Astrocyte (in vitro differentiated cells and primary cell): ENCODE measurements at regions not wholly inside any gene's neighbourhood (a gene's known extent, or its start where the extent isn't known, plus 50 kb on each side); places are given as distances from the start of the nearest gene placed in this dataset.

Source experiments
- DNase-seq: peaks from one replicate; pipeline ENCODE4 v3.0.0-alpha.2; 2010; ENCODE audit warnings: low read depth
- FAIRE-seq: peaks from 2 replicates; lab custom pipeline; 2011; peaks lifted over from hg19 to GRCh38; lab: Jason Lieb, UNC
- H2AFZ ChIP-seq: 2 replicates; pipeline ENCODE4 v1.6.0; 2012; ENCODE audit warnings: low read depth, low read length, inconsistent platforms
- H3K27ac ChIP-seq: 2 replicates; pipeline ENCODE4 v1.5.1; 2011; ENCODE audit warnings: low read depth, low read length, inconsistent platforms
- H3K27me3 ChIP-seq: 2 replicates; pipeline ENCODE4 v1.6.0; 2011; ENCODE audit warnings: low read length, inconsistent platforms; ENCODE audit not compliant: insufficient read depth
- H3K36me3 ChIP-seq: 2 replicates; pipeline ENCODE4 v1.5.1; 2011; ENCODE audit warnings: low read length, inconsistent platforms; ENCODE audit not compliant: insufficient read depth
- H3K4me1 ChIP-seq: 2 replicates; pipeline ENCODE4 v1.5.1; 2011; ENCODE audit warnings: low read length, inconsistent platforms; ENCODE audit not compliant: insufficient read depth
- H3K4me2 ChIP-seq: 2 replicates; pipeline ENCODE4 v1.6.0; 2012; ENCODE audit warnings: low read length, inconsistent platforms
- H3K4me3 ChIP-seq: 2 replicates; pipeline ENCODE4 v1.5.1; 2011; ENCODE audit warnings: low read depth, mild to moderate bottlenecking, low read length, inconsistent platforms; ENCODE audit not compliant: insufficient read depth
- H3K79me2 ChIP-seq: 2 replicates; pipeline ENCODE4 v1.6.0; 2012; ENCODE audit warnings: mild to moderate bottlenecking, low read length, inconsistent platforms; ENCODE audit not compliant: insufficient read depth
- H3K9ac ChIP-seq: 2 replicates; pipeline ENCODE4 v1.6.0; 2012; ENCODE audit warnings: mild to moderate bottlenecking, low read length, inconsistent platforms
- H3K9me3 ChIP-seq: 2 replicates; pipeline ENCODE4 v1.5.1; 2012; ENCODE audit warnings: low read depth, mild to moderate bottlenecking, low read length, inconsistent platforms; ENCODE audit not compliant: insufficient read depth
- H4K20me1 ChIP-seq: 2 replicates; pipeline ENCODE4 v1.6.0; 2012; ENCODE audit warnings: low read length, inconsistent platforms; ENCODE audit not compliant: insufficient read depth
- H3K27ac Mint-ChIP-seq: one replicate; pipeline ENCODE4 v1.8.0; 2021; ENCODE audit warnings: mild to moderate bottlenecking, mixed read lengths; ENCODE audit not compliant: unreplicated experiment
- H3K27me3 Mint-ChIP-seq: one replicate; pipeline ENCODE4 v1.8.0; 2021; ENCODE audit warnings: low read depth, mixed read lengths; ENCODE audit not compliant: unreplicated experiment
- H3K36me3 Mint-ChIP-seq: one replicate; pipeline ENCODE4 v1.8.0; 2021; ENCODE audit warnings: low read depth, mixed read lengths; ENCODE audit not compliant: unreplicated experiment
- H3K4me1 Mint-ChIP-seq: one replicate; pipeline ENCODE4 v1.8.0; 2021; ENCODE audit warnings: low read depth, mixed read lengths; ENCODE audit not compliant: unreplicated experiment
- H3K4me3 Mint-ChIP-seq: one replicate; pipeline ENCODE4 v1.8.0; 2021; ENCODE audit warnings: mild to moderate bottlenecking, moderate library complexity, mixed read lengths; ENCODE audit not compliant: unreplicated experiment
- H3K9me3 Mint-ChIP-seq: one replicate; pipeline ENCODE4 v1.8.0; 2021; ENCODE audit warnings: mild to moderate bottlenecking, mixed read lengths; ENCODE audit not compliant: unreplicated experiment
- EZH2 ChIP-seq: IDR thresholded peaks from 2 replicates; pipeline ENCODE4 v1.6.1; 2012; ENCODE audit warnings: mild to moderate bottlenecking, low read length, inconsistent platforms; ENCODE audit not compliant: insufficient read depth
- TF ChIP-seq, protein P1 (sequence below): IDR thresholded peaks from 2 replicates; pipeline ENCODE4 v1.5.1; 2011; ENCODE audit warnings: low read depth, mild to moderate bottlenecking, inconsistent platforms, low read length, moderate library complexity; ENCODE audit not compliant: insufficient read depth

- Histone ChIP-seq H3K79me2 (no peaks in the 10 kb centered on the region), H3K36me3 (no peaks in the 10 kb centered on the region), H3K4me1 (no peaks in the 10 kb centered on the region), H3K4me3 (no peak overlapping the region), H3K9ac (no peak overlapping the region), H4K20me1 (no peaks in the 10 kb centered on the region), H3K4me2 (no peak overlapping the region), H3K27ac (no peak overlapping the region), H2AFZ (peak overlapping the region; percentile 16), H3K27me3 (no peaks in the 10 kb centered on the region), H3K9me3 (no peaks in the 10 kb centered on the region)
- Mint-ChIP-seq H3K27ac (no peak overlapping the region), H3K27me3 (no peaks in the 10 kb centered on the region), H3K4me3 (no peak overlapping the region), H3K36me3 (no peaks in the 10 kb centered on the region), H3K4me1 (no peaks in the 10 kb centered on the region), H3K9me3 (peaks cover 6% of the 10 kb centered on the region)
- TF ChIP-seq, protein P1, sequence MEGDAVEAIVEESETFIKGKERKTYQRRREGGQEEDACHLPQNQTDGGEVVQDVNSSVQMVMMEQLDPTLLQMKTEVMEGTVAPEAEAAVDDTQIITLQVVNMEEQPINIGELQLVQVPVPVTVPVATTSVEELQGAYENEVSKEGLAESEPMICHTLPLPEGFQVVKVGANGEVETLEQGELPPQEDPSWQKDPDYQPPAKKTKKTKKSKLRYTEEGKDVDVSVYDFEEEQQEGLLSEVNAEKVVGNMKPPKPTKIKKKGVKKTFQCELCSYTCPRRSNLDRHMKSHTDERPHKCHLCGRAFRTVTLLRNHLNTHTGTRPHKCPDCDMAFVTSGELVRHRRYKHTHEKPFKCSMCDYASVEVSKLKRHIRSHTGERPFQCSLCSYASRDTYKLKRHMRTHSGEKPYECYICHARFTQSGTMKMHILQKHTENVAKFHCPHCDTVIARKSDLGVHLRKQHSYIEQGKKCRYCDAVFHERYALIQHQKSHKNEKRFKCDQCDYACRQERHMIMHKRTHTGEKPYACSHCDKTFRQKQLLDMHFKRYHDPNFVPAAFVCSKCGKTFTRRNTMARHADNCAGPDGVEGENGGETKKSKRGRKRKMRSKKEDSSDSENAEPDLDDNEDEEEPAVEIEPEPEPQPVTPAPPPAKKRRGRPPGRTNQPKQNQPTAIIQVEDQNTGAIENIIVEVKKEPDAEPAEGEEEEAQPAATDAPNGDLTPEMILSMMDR = no peak
- no peak for TF ChIP-seq EZH2
- FAIRE-seq (no peak), DNase-seq (peak; percentile 30)
Observed at GRCh38 chr12:126998747-126999285, 1268.2 kb upstream of the TMEM132C start.

DNA sequence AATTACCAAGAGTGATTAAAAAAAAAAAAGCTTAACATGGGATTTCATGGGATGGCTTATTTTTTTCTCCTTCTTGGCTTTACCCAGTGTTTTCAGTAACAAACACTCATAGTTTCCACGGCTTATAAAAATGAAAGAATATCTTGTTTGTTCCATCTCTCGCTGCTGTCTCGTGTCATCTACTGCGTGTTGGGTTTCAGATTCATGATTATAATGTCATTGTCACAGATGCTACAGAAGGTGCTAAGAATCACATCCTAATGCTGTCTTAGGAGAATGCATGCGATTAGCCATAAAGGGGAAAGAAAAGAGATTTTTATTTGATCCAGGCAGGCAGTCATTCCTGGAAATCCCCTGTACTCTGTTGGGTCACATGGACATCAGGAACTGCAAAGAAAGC is 1267.6 kb upstream of the TMEM132C start:
- DNase-seq (no peak), FAIRE-seq (no peak)
- Histone ChIP-seq H2AFZ (no peak overlapping the region), H3K9me3 (no peaks in the 10 kb centered on the region), H3K4me3 (no peak overlapping the region), H3K4me1 (no peaks in the 10 kb centered on the region), H3K36me3 (no peaks in the 10 kb centered on the region), H3K4me2 (no peak overlapping the region), H3K27me3 (no peaks in the 10 kb centered on the region), H3K79me2 (no peaks in the 10 kb centered on the region), H4K20me1 (no peaks in the 10 kb centered on the region), H3K9ac (no peak overlapping the region), H3K27ac (no peak overlapping the region)
- no peaks in the 10 kb centered on the region for H3K27me3 Mint-ChIP-seq
- no peak overlapping the region for H3K27ac Mint-ChIP-seq
- peaks cover 6% of the 10 kb centered on the region for H3K9me3 Mint-ChIP-seq
- no peak overlapping the region for H3K4me3 Mint-ChIP-seq
- no peaks in the 10 kb centered on the region for H3K4me1 Mint-ChIP-seq
- no peaks in the 10 kb centered on the region for H3K36me3 Mint-ChIP-seq
- no peak for TF ChIP-seq EZH2
- TF ChIP-seq, protein P1 = no peak

- TF ChIP-seq EZH2 = no peak
- TF ChIP-seq, protein P1 = no peak
- H3K4me3 Mint-ChIP-seq = no peak overlapping the region
- Histone ChIP-seq H3K4me2 (no peak overlapping the region), H3K27me3 (no peaks in the 10 kb centered on the region), H3K9me3 (no peaks in the 10 kb centered on the region), H3K4me1 (no peaks in the 10 kb centered on the region), H3K9ac (no peak overlapping the region), H3K27ac (no peak overlapping the region), H3K4me3 (no peak overlapping the region), H3K36me3 (no peaks in the 10 kb centered on the region), H2AFZ (no peak overlapping the region), H4K20me1 (no peaks in the 10 kb centered on the region), H3K79me2 (no peaks in the 10 kb centered on the region)
- H3K27ac Mint-ChIP-seq = no peak overlapping the region
- H3K4me1 Mint-ChIP-seq = no peaks in the 10 kb centered on the region
- no peak for DNase-seq
- H3K27me3 Mint-ChIP-seq = no peaks in the 10 kb centered on the region
- FAIRE-seq = no peak
- H3K36me3 Mint-ChIP-seq = no peaks in the 10 kb centered on the region
- peaks cover 10% of the 10 kb centered on the region for H3K9me3 Mint-ChIP-seq
Observed at GRCh38 chr12:127005406-127005805, 1261.6 kb upstream of the TMEM132C start.
